HG03280 (cell line): ENCODE measurements at regions not wholly inside any gene's neighbourhood (a gene's known extent, or its start where the extent isn't known, plus 50 kb on each side); places are given as distances from the start of the nearest gene placed in this dataset.

Experiments used
- ATAC-seq: cut with Tn5 transposase; IDR thresholded peaks from one replicate; pipeline ENCODE4 v1.9.1; 2021; ENCODE audit warnings: mild to moderate bottlenecking, moderate library complexity; ENCODE audit not compliant: unreplicated experiment

- no peak for ATAC-seq
These were observed 111.0 kb downstream of the IRX5 start for GRCh38 chr16:55041540-55042234.

- ATAC-seq = no peak
These were observed 112.1 kb downstream of the IRX5 start for GRCh38 chr16:55042556-55043432.

GRCh38 chr16:55043499-55043898 lies 112.8 kb downstream of the IRX5 start:
- no peak for ATAC-seq

- ATAC-seq = no peak
These were observed 113.7 kb downstream of the IRX5 start for GRCh38 chr16:55044201-55044975.

GRCh38 chr16:55045329-55045728 lies 114.7 kb downstream of the IRX5 start:
- ATAC-seq = no peak

GRCh38 chr16:55045756-55046460 lies 115.2 kb downstream of the IRX5 start:
- no peak for ATAC-seq

GRCh38 chr16:55046513-55046912 lies 115.8 kb downstream of the IRX5 start:
- ATAC-seq = no peak

GRCh38 chr16:55046916-55047315 lies 116.3 kb downstream of the IRX5 start:
- no peak for ATAC-seq

GRCh38 chr16:55047331-55047730 lies 116.7 kb downstream of the IRX5 start:
- no peak for ATAC-seq

- ATAC-seq = no peak
These were observed 117.3 kb downstream of the IRX5 start for GRCh38 chr16:55047903-55048497.

- no peak for ATAC-seq
These were observed 118.1 kb downstream of the IRX5 start for GRCh38 chr16:55048745-55049144.

GRCh38 chr16:55051571-55052347 lies 121.1 kb downstream of the IRX5 start:
- no peak for ATAC-seq

- no peak for ATAC-seq
These were observed 121.7 kb downstream of the IRX5 start for GRCh38 chr16:55052348-55052734.

GRCh38 chr16:55052741-55053415 lies 122.2 kb downstream of the IRX5 start:
- no peak for ATAC-seq

GRCh38 chr16:55055262-55055661 lies 124.6 kb downstream of the IRX5 start:
- ATAC-seq = no peak

- no peak for ATAC-seq
These were observed 126.1 kb downstream of the IRX5 start for GRCh38 chr16:55056585-55057401.

- no peak for ATAC-seq
These were observed 127.2 kb downstream of the IRX5 start for GRCh38 chr16:55057866-55058265.

GRCh38 chr16:55058576-55058975 lies 127.9 kb downstream of the IRX5 start:
- ATAC-seq = no peak
